Peyer's patch (tissue), 4 donors: ENCODE measurements at regions not wholly inside any gene's neighbourhood (a gene's known extent, or its start where the extent isn't known, plus 50 kb on each side); places are given as distances from the start of the nearest gene placed in this dataset.

Source experiments
- POLR2A ChIP-seq, 2 donors: fragments of 450-650 bp; IDR thresholded peaks; one replicate each; pipeline ENCODE4 v1.5.1; 2017; ENCODE audit warnings: antibody characterized with exemption in 2 of 2, mild to moderate bottlenecking in 2 of 2, moderate library complexity in 2 of 2
- TF ChIP-seq, protein P1 (sequence below), 6 experiments: fragments of 450-650 bp in 4 of 6; fragments of 200-600 bp in 2 of 6; sonication (generic) in 1 of 6; IDR thresholded peaks; one replicate each; pipeline ENCODE4 v1.5.1; 2017 to 2019; ENCODE audit warnings: antibody characterized with exemption in 6 of 6, mild to moderate bottlenecking in 3 of 6, moderate library complexity in 1 of 6

GRCh38 chr3:1773679-1774078 lies 325.0 kb upstream of the CNTN4 start:
- TF ChIP-seq, protein P1, sequence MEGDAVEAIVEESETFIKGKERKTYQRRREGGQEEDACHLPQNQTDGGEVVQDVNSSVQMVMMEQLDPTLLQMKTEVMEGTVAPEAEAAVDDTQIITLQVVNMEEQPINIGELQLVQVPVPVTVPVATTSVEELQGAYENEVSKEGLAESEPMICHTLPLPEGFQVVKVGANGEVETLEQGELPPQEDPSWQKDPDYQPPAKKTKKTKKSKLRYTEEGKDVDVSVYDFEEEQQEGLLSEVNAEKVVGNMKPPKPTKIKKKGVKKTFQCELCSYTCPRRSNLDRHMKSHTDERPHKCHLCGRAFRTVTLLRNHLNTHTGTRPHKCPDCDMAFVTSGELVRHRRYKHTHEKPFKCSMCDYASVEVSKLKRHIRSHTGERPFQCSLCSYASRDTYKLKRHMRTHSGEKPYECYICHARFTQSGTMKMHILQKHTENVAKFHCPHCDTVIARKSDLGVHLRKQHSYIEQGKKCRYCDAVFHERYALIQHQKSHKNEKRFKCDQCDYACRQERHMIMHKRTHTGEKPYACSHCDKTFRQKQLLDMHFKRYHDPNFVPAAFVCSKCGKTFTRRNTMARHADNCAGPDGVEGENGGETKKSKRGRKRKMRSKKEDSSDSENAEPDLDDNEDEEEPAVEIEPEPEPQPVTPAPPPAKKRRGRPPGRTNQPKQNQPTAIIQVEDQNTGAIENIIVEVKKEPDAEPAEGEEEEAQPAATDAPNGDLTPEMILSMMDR (IDR thresholded peaks at IDR 0.05) = no peak
- TF ChIP-seq POLR2A (IDR thresholded peaks at IDR 0.05) = no peak
